Mesenchymal stem cell (in vitro differentiated cells and primary cell): ENCODE measurements at regions not wholly inside any gene's neighbourhood (a gene's known extent, or its start where the extent isn't known, plus 50 kb on each side); places are given as distances from the start of the nearest gene placed in this dataset.

Source experiments
- DNase-seq: peaks from one replicate; pipeline ENCODE4 v3.0.0-alpha.2; 2013
- H2AFZ ChIP-seq: one replicate; pipeline ENCODE4 v1.6.1; 2013; ENCODE audit warnings: low read depth, mild to moderate bottlenecking, control low read depth, inconsistent platforms, low read length, moderate library complexity
- H2AK5ac ChIP-seq: 2 replicates; pipeline ENCODE4 v1.6.1; 2013; ENCODE audit warnings: low read length, moderate library complexity, mild to moderate bottlenecking, inconsistent platforms; ENCODE audit not compliant: severe bottlenecking
- H2BK120ac ChIP-seq: one replicate; pipeline ENCODE4 v1.6.1; 2013; ENCODE audit warnings: low read depth, mild to moderate bottlenecking, inconsistent platforms, low read length, moderate library complexity
- H2BK12ac ChIP-seq, 2 experiments: one replicate each; pipeline ENCODE4 v1.6.1; 2013; ENCODE audit warnings: inconsistent platforms in 2 of 2, low read length in 2 of 2, mild to moderate bottlenecking in 2 of 2, moderate library complexity in 2 of 2, control low read depth in 1 of 2
- H2BK15ac ChIP-seq: one replicate; pipeline ENCODE4 v1.6.1; 2013; ENCODE audit warnings: mild to moderate bottlenecking, low read depth, inconsistent platforms; ENCODE audit not compliant: poor library complexity, severe bottlenecking
- H2BK5ac ChIP-seq: 2 replicates; pipeline ENCODE4 v1.6.1; 2013; ENCODE audit warnings: low read depth, mild to moderate bottlenecking, low read length, control low read depth, inconsistent platforms; ENCODE audit not compliant: poor library complexity, severe bottlenecking
- H3K14ac ChIP-seq, 2 experiments: one replicate each; pipeline ENCODE4 v1.6.1; 2013; ENCODE audit warnings: inconsistent platforms in 2 of 2, low read length in 2 of 2, control low read depth in 1 of 2, mild to moderate bottlenecking in 1 of 2, moderate library complexity in 1 of 2
- H3K18ac ChIP-seq, 2 experiments: one replicate each; pipeline ENCODE4 v1.6.1; 2013; ENCODE audit warnings: inconsistent platforms in 2 of 2, low read length in 2 of 2, control low read depth in 1 of 2, low read depth in 1 of 2, mild to moderate bottlenecking in 1 of 2
- H3K23ac ChIP-seq, 2 experiments: one replicate each; pipeline ENCODE4 v1.6.1; 2013; ENCODE audit warnings: inconsistent platforms in 2 of 2, low read length in 2 of 2, mild to moderate bottlenecking in 2 of 2, moderate library complexity in 2 of 2, control low read depth in 1 of 2
- H3K27ac ChIP-seq: 2 replicates; pipeline ENCODE4 v1.5.1; 2013; ENCODE audit warnings: mild to moderate bottlenecking, moderate library complexity, low read length, control low read depth, inconsistent platforms; ENCODE audit not compliant: poor library complexity, severe bottlenecking
- H3K27me3 ChIP-seq, 2 experiments: 2 replicates each; pipeline versions ENCODE4 v1.6.1 to v1.7.0; 2013; ENCODE audit warnings: low read length in 2 of 2, mild to moderate bottlenecking in 2 of 2, moderate library complexity in 2 of 2, control low read depth in 1 of 2, inconsistent platforms in 1 of 2; ENCODE audit not compliant: control insufficient read depth in 1 of 2, insufficient read depth in 1 of 2
- H3K36me3 ChIP-seq, 2 experiments: 2 replicates each; pipeline versions ENCODE4 v1.6.1 to v1.7.0; 2013; ENCODE audit warnings: low read length in 2 of 2, control low read depth in 1 of 2, inconsistent platforms in 1 of 2, low read depth in 1 of 2, mild to moderate bottlenecking in 1 of 2; ENCODE audit not compliant: insufficient read depth in 2 of 2, control insufficient read depth in 1 of 2
- H3K4ac ChIP-seq, 2 experiments: one replicate each; pipeline ENCODE4 v1.6.1; 2013; ENCODE audit warnings: inconsistent platforms in 2 of 2, low read length in 2 of 2, mild to moderate bottlenecking in 2 of 2, moderate library complexity in 2 of 2, control low read depth in 1 of 2, low read depth in 1 of 2
- H3K4me1 ChIP-seq: 2 replicates; pipeline ENCODE4 v1.6.1; 2013; ENCODE audit warnings: low read depth, low read length, control low read depth; ENCODE audit not compliant: control insufficient read depth, insufficient read depth
- H3K4me2 ChIP-seq: 2 replicates; pipeline ENCODE4 v1.6.1; 2013; ENCODE audit warnings: low read length, mild to moderate bottlenecking, inconsistent platforms; ENCODE audit not compliant: poor library complexity, severe bottlenecking
- H3K4me3 ChIP-seq, 2 experiments: 2 replicates each; pipeline versions ENCODE4 v1.5.1 to v1.7.0; 2013; ENCODE audit warnings: low read length in 2 of 2, mild to moderate bottlenecking in 2 of 2, control low read depth in 1 of 2, low read depth in 1 of 2; ENCODE audit not compliant: insufficient read depth in 1 of 2
- H3K79me1 ChIP-seq: replicated peaks from 2 replicates; pipeline ENCODE4 v1.6.1; 2013; ENCODE audit warnings: mild to moderate bottlenecking, control low read depth, low read length, inconsistent platforms; ENCODE audit not compliant: poor library complexity, severe bottlenecking
- H3K9ac ChIP-seq: 2 replicates; pipeline ENCODE4 v1.7.0; 2013; ENCODE audit warnings: mild to moderate bottlenecking, low read length, moderate library complexity
- H3K9me3 ChIP-seq: 2 replicates; pipeline ENCODE4 v1.7.0; 2013; ENCODE audit warnings: mild to moderate bottlenecking, low read length; ENCODE audit not compliant: control insufficient read depth
- H4K8ac ChIP-seq: one replicate; pipeline ENCODE4 v1.6.1; 2013; ENCODE audit warnings: inconsistent platforms, mild to moderate bottlenecking, low read length, moderate library complexity
- H4K91ac ChIP-seq: one replicate; pipeline ENCODE4 v1.6.1; 2013; ENCODE audit warnings: mild to moderate bottlenecking, low read length, inconsistent platforms
- WGBS: methylation state at CpG from one replicate; pipeline ENCODE4 v1.1.7; 2013; ENCODE audit warnings: mixed read lengths; 5-methylcytosine and 5-hydroxymethylcytosine counted together

DNA sequence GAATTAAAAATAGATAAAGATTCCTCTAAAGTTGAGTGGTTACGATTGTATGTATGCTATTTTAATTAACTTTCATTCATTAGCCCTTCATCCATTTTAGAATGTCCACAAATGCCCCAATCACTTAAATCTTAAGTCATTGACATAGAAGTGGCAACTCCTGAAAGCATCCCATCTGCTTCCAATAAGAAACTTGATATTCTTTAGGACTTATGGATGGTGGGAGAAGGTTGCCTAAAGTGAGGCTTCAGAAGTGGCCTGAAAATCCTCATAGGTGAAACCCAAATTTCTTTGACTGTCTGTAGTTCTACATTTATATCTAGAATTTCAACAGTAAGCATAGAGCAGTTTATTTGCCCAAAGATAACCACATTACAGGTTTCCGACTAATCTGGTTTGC lies 161.7 kb upstream of the HMGA2 start:
- H3K36me3 ChIP-seq = no peaks in the 10 kb centered on the region
- no peaks in the 10 kb centered on the region for H3K27me3 ChIP-seq
- H2BK12ac ChIP-seq = no peak overlapping the region
- H2BK5ac ChIP-seq = no peak overlapping the region
- H3K4me1 ChIP-seq = peaks cover under 1% of the 10 kb centered on the region
- no peak overlapping the region for H4K8ac ChIP-seq
- H3K4me2 ChIP-seq = no peak overlapping the region
- H2BK15ac ChIP-seq = no peak overlapping the region
- no peak overlapping the region for H3K9ac ChIP-seq
- WGBS = no CpG with 5 or more reads among the region's 2 CpGs
- no peak overlapping the region for H3K14ac ChIP-seq
- no peak overlapping the region for H4K91ac ChIP-seq
- no peak overlapping the region for H3K23ac ChIP-seq
- H3K79me1 ChIP-seq = no peaks in the 10 kb centered on the region
- H2AFZ ChIP-seq = no peak overlapping the region
- H2BK120ac ChIP-seq = no peak overlapping the region
- H3K9me3 ChIP-seq = peaks cover 4% of the 10 kb centered on the region
- no peak overlapping the region for H3K27ac ChIP-seq
- no peak overlapping the region for H2AK5ac ChIP-seq
- H3K4me3 ChIP-seq = no peak overlapping the region
- H3K18ac ChIP-seq = no peak overlapping the region
- DNase-seq = no peak
- H3K4ac ChIP-seq = no peak overlapping the region

- no peak overlapping the region for H2BK5ac ChIP-seq
- H3K79me1 ChIP-seq = no peaks in the 10 kb centered on the region
- H3K18ac ChIP-seq = no peak overlapping the region
- no peak overlapping the region for H2AFZ ChIP-seq
- no peak overlapping the region for H4K8ac ChIP-seq
- H3K14ac ChIP-seq = no peak overlapping the region
- H3K4me3 ChIP-seq = no peak overlapping the region
- H3K23ac ChIP-seq = no peak overlapping the region
- H2AK5ac ChIP-seq = peak overlapping the region; percentile 16
- no peak overlapping the region for H2BK120ac ChIP-seq
- H2BK15ac ChIP-seq = no peak overlapping the region
- H3K27ac ChIP-seq = no peak overlapping the region
- H3K4me2 ChIP-seq = no peak overlapping the region
- 93% methylated on average over 5 of the region's 5 CpGs for WGBS
- H3K4ac ChIP-seq = no peak overlapping the region
- no peaks in the 10 kb centered on the region for H3K4me1 ChIP-seq
- H3K36me3 ChIP-seq = no peaks in the 10 kb centered on the region
- no peak for DNase-seq
- H3K9me3 ChIP-seq = peaks cover 4% of the 10 kb centered on the region
- no peak overlapping the region for H3K9ac ChIP-seq
- no peaks in the 10 kb centered on the region for H3K27me3 ChIP-seq
- no peak overlapping the region for H4K91ac ChIP-seq
- H2BK12ac ChIP-seq = no peak overlapping the region
Measured at GRCh38 chr12:65663097-65663496, 161.2 kb upstream of the HMGA2 start.

DNA sequence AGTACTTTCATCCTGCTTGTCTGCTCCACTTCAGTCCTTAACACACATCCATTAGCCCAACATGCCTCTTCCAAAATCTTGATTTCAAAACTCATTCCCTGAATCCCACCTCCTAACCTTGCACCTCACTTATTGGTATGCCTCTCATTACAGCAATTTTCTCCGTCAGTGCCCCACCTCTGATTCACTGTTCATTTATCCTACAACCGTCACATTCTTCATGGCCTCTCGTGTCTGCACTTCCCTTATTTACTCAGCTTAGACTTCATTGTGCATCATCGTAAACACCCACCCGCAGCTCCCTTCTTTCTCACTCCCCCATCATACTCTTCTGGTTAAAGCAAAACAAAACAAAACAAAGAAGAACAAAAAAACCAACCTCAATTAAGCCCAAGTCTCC lies 160.6 kb upstream of the HMGA2 start:
- Histone ChIP-seq H3K27me3 (no peaks in the 10 kb centered on the region), H2BK5ac (no peak overlapping the region), H3K27ac (peak overlapping the region; percentile 26), H3K36me3 (no peaks in the 10 kb centered on the region), H4K91ac (no peak overlapping the region), H2BK12ac (no peak overlapping the region), H4K8ac (no peak overlapping the region), H2AFZ (no peak overlapping the region), H3K79me1 (no peaks in the 10 kb centered on the region), H3K14ac (no peak overlapping the region), H2BK120ac (no peak overlapping the region), H2BK15ac (no peak overlapping the region), H3K4me2 (no peak overlapping the region), H3K9me3 (peaks cover 4% of the 10 kb centered on the region), H3K4ac (peak overlapping the region in 1 of 2 experiments; percentile 4), H3K9ac (no peak overlapping the region), H2AK5ac (peak overlapping the region; percentile 63), H3K4me1 (no peaks in the 10 kb centered on the region), H3K4me3 (no peak overlapping the region), H3K23ac (no peak overlapping the region), H3K18ac (no peak overlapping the region)
- DNase-seq = peak; percentile 36
- WGBS = 46% methylated on average over 5 of the region's 5 CpGs

GRCh38 chr12:65664715-65665250 lies 159.5 kb upstream of the HMGA2 start:
- Histone ChIP-seq H3K14ac (no peak overlapping the region), H3K23ac (no peak overlapping the region), H2AK5ac (peak overlapping the region; percentile 96), H3K9me3 (peaks cover 4% of the 10 kb centered on the region), H3K18ac (peak overlapping the region in 1 of 2 experiments; percentile 46), H4K91ac (no peak overlapping the region), H3K27me3 (no peaks in the 10 kb centered on the region), H3K79me1 (no peaks in the 10 kb centered on the region), H2BK5ac (no peak overlapping the region), H3K36me3 (no peaks in the 10 kb centered on the region), H2BK15ac (no peak overlapping the region), H3K4me2 (no peak overlapping the region), H4K8ac (peak overlapping the region; percentile 56), H2BK120ac (no peak overlapping the region), H3K9ac (no peak overlapping the region), H3K4me3 (no peak overlapping the region), H3K4me1 (no peaks in the 10 kb centered on the region), H3K27ac (no peak overlapping the region), H3K4ac (no peak overlapping the region), H2BK12ac (peak overlapping the region; percentile 14 to 69), H2AFZ (no peak overlapping the region)
- DNase-seq = no peak
- WGBS = 97% methylated on average over 3 of the region's 3 CpGs
